Breast epithelium (tissue), 3 donors: ENCODE measurements at regions not wholly inside any gene's neighbourhood (a gene's known extent, or its start where the extent isn't known, plus 50 kb on each side); places are given as distances from the start of the nearest gene placed in this dataset.

Experiments
- CTCF ChIP-seq, 3 donors: fragments of 450-650 bp; IDR thresholded peaks; one replicate each; pipeline ENCODE4 v1.5.1; 2016 to 2017; ENCODE audit warnings: antibody characterized with exemption in 3 of 3, mild to moderate bottlenecking in 3 of 3, moderate library complexity in 3 of 3
- POLR2A ChIP-seq: fragments of 450-650 bp; IDR thresholded peaks from one replicate; pipeline ENCODE4 v1.6.1; 2016; ENCODE audit warnings: antibody characterized with exemption, mild to moderate bottlenecking, moderate library complexity
- POLR2AphosphoS5 ChIP-seq, 3 donors: sonication (generic); formaldehyde crosslinking; IDR thresholded peaks; one replicate each; pipeline ENCODE4 v1.6.1; 2017; ENCODE audit warnings: antibody characterized with exemption in 3 of 3

- TF ChIP-seq CTCF (IDR thresholded peaks at IDR 0.05) (no peak), POLR2A (no peak), POLR2AphosphoS5 (IDR thresholded peaks at IDR 0.05) (no peak)
These were observed 180.9 kb upstream of the LCORL start for GRCh38 chr4:18202486-18202885.
